HEK293 (cell line): ENCODE measurements at regions not wholly inside any gene's neighbourhood (a gene's known extent, or its start where the extent isn't known, plus 50 kb on each side); places are given as distances from the start of the nearest gene placed in this dataset.

Experiments used
- CTCF ChIP-seq: fragments of 450-650 bp; formaldehyde crosslinking; IDR thresholded peaks from 2 replicates; pipeline ENCODE4 v1.5.1; 2016; ENCODE audit warnings: missing biosample characterization, missing genetic modification characterization
- ELK4 ChIP-seq: IDR thresholded peaks from 2 replicates; pipeline ENCODE4 v1.6.1; 2011; ENCODE audit warnings: mild to moderate bottlenecking, low read depth, low read length, borderline replicate concordance
- GFI1B ChIP-seq: fragments of 450-650 bp; formaldehyde crosslinking; IDR thresholded peaks from 2 replicates; pipeline ENCODE4 v1.5.1; 2016; ENCODE audit warnings: missing biosample characterization, missing genetic modification characterization
- MZF1 ChIP-seq: fragments of 450-650 bp; formaldehyde crosslinking; IDR thresholded peaks from 2 replicates; pipeline ENCODE4 v1.5.1; 2017; ENCODE audit warnings: missing biosample characterization, missing genetic modification characterization, borderline replicate concordance
- ZBTB11 ChIP-seq: fragments of 450-650 bp; formaldehyde crosslinking; conservative IDR thresholded peaks from 2 replicates; pipeline ENCODE4 v1.5.1; 2016; ENCODE audit warnings: low read depth, missing biosample characterization, missing genetic modification characterization
- ZBTB6 ChIP-seq: fragments of 450-650 bp; formaldehyde crosslinking; IDR thresholded peaks from 2 replicates; pipeline ENCODE4 v1.5.1; 2017; ENCODE audit warnings: missing biosample characterization, missing genetic modification characterization
- ZFP69B ChIP-seq: fragments of 450-650 bp; formaldehyde crosslinking; IDR thresholded peaks from 2 replicates; pipeline ENCODE4 v1.5.1; 2016; ENCODE audit warnings: missing biosample characterization, missing genetic modification characterization
- ZNF354C ChIP-seq: fragments of 450-650 bp; formaldehyde crosslinking; IDR thresholded peaks from 2 replicates; pipeline ENCODE4 v1.5.1; 2016; ENCODE audit warnings: missing biosample characterization, missing genetic modification characterization, low read depth, borderline replicate concordance
- ZNF423 ChIP-seq: fragments of 450-650 bp; formaldehyde crosslinking; IDR thresholded peaks from 2 replicates; pipeline ENCODE4 v1.5.1; 2016; ENCODE audit warnings: missing biosample characterization, missing genetic modification characterization
- ZXDB ChIP-seq: fragments of 450-650 bp; formaldehyde crosslinking; IDR thresholded peaks from 2 replicates; pipeline ENCODE4 v1.5.1; 2016; ENCODE audit warnings: missing biosample characterization, missing genetic modification characterization

GRCh38 chr5:167780177-167780576 lies 511.3 kb upstream of the WWC1 start:
- TF ChIP-seq ELK4: no peak
- TF ChIP-seq ZBTB6: no peak
- no peak for TF ChIP-seq ZNF423
- no peak for TF ChIP-seq GFI1B (tag by site-specific recombination)
- TF ChIP-seq MZF1: no peak
- no peak for TF ChIP-seq ZXDB (tag by site-specific recombination)
- TF ChIP-seq CTCF: no peak
- no peak for TF ChIP-seq ZNF354C (tag by site-specific recombination)
- no peak for TF ChIP-seq ZFP69B
- TF ChIP-seq ZBTB11: no peak
